Erythroblast (primary cell): ENCODE measurements at regions not wholly inside any gene's neighbourhood (a gene's known extent, or its start where the extent isn't known, plus 50 kb on each side); places are given as distances from the start of the nearest gene placed in this dataset.

Experiments used
- GATA1 ChIP-seq: IDR thresholded peaks from 2 replicates; pipeline ENCODE4 v1.6.1; 2011; ENCODE audit warnings: low read depth, mild to moderate bottlenecking, control low read depth, low read length, moderate library complexity
- POLR2A ChIP-seq: IDR thresholded peaks from 2 replicates; pipeline ENCODE4 v1.6.1; 2011; ENCODE audit warnings: mild to moderate bottlenecking, low read length

DNA sequence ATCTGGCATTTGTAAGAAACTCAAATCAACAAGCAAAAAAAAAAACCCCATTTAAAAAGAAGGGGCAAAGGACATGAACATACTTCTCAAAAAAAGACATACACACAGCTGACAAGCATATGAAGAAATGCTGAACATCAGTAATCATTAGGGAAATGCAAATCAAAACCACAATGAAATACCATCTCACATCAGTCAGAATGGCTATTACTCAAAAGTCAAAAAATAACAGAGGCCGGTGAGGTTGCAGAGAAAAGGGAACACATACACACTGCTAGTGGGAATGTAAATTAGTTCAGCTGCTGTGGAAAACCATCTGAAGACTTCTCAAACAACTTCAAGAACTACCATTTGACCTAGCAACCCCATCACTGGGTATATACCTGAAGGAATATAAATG, 199.4 kb upstream of the THBS1 start:
- TF ChIP-seq POLR2A (no peak), GATA1 (no peak)
